Loucy (cell line): ENCODE measurements at regions not wholly inside any gene's neighbourhood (a gene's known extent, or its start where the extent isn't known, plus 50 kb on each side); places are given as distances from the start of the nearest gene placed in this dataset.

Experiments
- CTCF ChIP-seq: fragments of 200-600 bp; sonication (generic); conservative IDR thresholded peaks from 2 replicates; pipeline ENCODE4 v1.5.1; 2014; ENCODE audit warnings: mild to moderate bottlenecking, antibody characterized with exemption, low read length
- EZH2phosphoT487 ChIP-seq: fragments of 200-600 bp; IDR thresholded peaks from 2 replicates; pipeline ENCODE4 v1.6.1; 2018; ENCODE audit warnings: antibody characterized with exemption, mild to moderate bottlenecking, moderate library complexity, borderline replicate concordance

- TF ChIP-seq CTCF (no peak), EZH2phosphoT487 (no peak)
These were observed 87.4 kb upstream of the PCDH7 start for GRCh38 chr4:30632751-30633150.
